ENCODE measurements at regions not wholly inside any gene's neighbourhood (a gene's known extent, or its start where the extent isn't known, plus 50 kb on each side); places are given as distances from the start of the nearest gene placed in this dataset.

GRCh38 chr11:42996421-42997307 lies 315.1 kb upstream of the API5 start:
- TF ChIP-seq CTCF (IDR thresholded peaks at IDR 0.05) (no peak), POLR2A (IDR thresholded peaks at IDR 0.05) (no peak)

Data from esophagus squamous epithelium (tissue), 4 donors.